Thyroid gland (tissue), 4 donors: ENCODE measurements at regions not wholly inside any gene's neighbourhood (a gene's known extent, or its start where the extent isn't known, plus 50 kb on each side); places are given as distances from the start of the nearest gene placed in this dataset.

Experiments
- DNase-seq, 2 donors: peaks; one replicate each; pipeline ENCODE4 v3.0.0-alpha.2; 2019
- H3K27ac ChIP-seq, 3 donors: fragments of 200-600 bp; sonication (generic); 1 replicate in 2 of 3; 2 replicates in 1 of 3; pipeline ENCODE4 v1.5.1; 2016 to 2019; ENCODE audit warnings: mild to moderate bottlenecking in 1 of 3, moderate library complexity in 1 of 3
- H3K27me3 ChIP-seq: fragments of 200-600 bp; sonication (generic); one replicate; pipeline ENCODE4 v1.5.1; 2019
- H3K36me3 ChIP-seq, 2 donors: fragments of 200-600 bp; sonication (generic); one replicate each; pipeline ENCODE4 v1.5.1; 2016 to 2019
- H3K4me1 ChIP-seq, 2 donors: fragments of 200-600 bp; sonication (generic); one replicate each; pipeline ENCODE4 v1.5.1; 2017 to 2019
- H3K4me3 ChIP-seq, 3 donors: fragments of 200-600 bp; sonication (generic); replicated peaks in 1 of 3; 1 replicate in 2 of 3; 2 replicates in 1 of 3; pipeline ENCODE4 v1.5.1; 2016; ENCODE audit warnings: mild to moderate bottlenecking in 1 of 3
- H3K9me3 ChIP-seq: fragments of 200-600 bp; sonication (generic); one replicate; pipeline ENCODE4 v1.5.1; 2017
- POLR2A ChIP-seq, 2 donors: fragments of 450-650 bp; IDR thresholded peaks; one replicate each; pipeline ENCODE4 v1.6.1; 2017; ENCODE audit warnings: antibody characterized with exemption in 2 of 2, mild to moderate bottlenecking in 2 of 2, moderate library complexity in 1 of 2
- WGBS, 2 donors: methylation state at CpG; one replicate each; pipeline ENCODE4 v1.1.5; 2017; 5-methylcytosine and 5-hydroxymethylcytosine counted together
- intact Hi-C: fragments of 100-400 bp; cut with DNase I; formaldehyde crosslinking; loops from one replicate; pipeline ENCODE4 v1.15.1; 2023
- TF ChIP-seq, protein P1 (sequence below), 6 experiments: fragments of 200-600 bp in 3 of 6; fragments of 450-650 bp in 3 of 6; sonication (generic) in 3 of 6; IDR thresholded peaks; one replicate each; pipeline ENCODE4 v1.5.1; 2016 to 2019; ENCODE audit warnings: antibody characterized with exemption in 6 of 6, mild to moderate bottlenecking in 2 of 6, inconsistent platforms in 1 of 6, moderate library complexity in 1 of 6

DNA sequence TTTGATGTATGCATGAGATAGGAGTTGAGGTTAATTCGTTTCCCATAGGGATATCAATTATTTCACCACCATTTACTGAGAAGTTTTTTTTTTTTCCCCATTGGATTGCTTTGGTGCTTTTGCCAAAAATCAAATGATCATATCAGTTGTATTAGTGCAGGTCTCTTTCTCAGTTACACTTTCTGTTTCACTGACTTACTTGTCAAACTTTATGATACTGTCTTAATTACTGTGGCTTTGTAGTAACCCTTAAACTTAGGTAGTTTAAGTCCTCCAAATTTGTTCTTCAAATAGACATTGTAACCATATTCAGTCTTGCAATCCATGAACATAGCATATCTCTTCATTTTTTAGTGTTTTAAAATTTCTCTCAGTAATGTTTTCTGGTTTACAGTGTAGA, 259.9 kb upstream of the SLCO3A1 start:
- 67 to 76% methylated on average over 1 of the region's 1 CpG for WGBS, 2 donors

DNA sequence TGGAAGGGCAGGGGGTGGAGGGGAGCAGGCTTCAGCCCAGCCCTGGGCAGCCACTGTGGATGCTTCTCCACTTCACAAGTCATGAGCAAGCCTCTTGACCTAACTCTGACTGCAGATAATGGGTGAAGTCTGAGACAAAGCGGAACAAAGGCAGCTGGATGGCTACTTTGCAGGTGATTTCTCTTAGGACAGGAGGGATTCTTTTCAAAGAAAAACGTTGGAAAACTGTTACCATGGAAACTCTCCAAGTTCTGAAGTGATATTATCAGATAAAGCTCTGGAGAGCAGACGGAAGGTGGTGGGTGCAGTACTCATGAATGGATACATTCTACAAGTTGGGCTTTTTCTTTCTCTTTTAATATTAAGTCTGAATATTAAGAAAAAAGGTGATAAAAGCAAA, 254.2 kb upstream of the SLCO3A1 start:
- Histone ChIP-seq H3K4me3 (no peak overlapping the region), H3K27ac (no peak overlapping the region), H3K27me3 (no peaks in the 10 kb centered on the region), H3K9me3 (no peaks in the 10 kb centered on the region), H3K36me3 (no peaks in the 10 kb centered on the region), H3K4me1 (no peaks in the 10 kb centered on the region)
- WGBS, 2 donors: 23 to 30% methylated on average over 3 of the region's 3 CpGs
- no peak for TF ChIP-seq POLR2A (IDR thresholded peaks at IDR 0.05)
- TF ChIP-seq, protein P1, sequence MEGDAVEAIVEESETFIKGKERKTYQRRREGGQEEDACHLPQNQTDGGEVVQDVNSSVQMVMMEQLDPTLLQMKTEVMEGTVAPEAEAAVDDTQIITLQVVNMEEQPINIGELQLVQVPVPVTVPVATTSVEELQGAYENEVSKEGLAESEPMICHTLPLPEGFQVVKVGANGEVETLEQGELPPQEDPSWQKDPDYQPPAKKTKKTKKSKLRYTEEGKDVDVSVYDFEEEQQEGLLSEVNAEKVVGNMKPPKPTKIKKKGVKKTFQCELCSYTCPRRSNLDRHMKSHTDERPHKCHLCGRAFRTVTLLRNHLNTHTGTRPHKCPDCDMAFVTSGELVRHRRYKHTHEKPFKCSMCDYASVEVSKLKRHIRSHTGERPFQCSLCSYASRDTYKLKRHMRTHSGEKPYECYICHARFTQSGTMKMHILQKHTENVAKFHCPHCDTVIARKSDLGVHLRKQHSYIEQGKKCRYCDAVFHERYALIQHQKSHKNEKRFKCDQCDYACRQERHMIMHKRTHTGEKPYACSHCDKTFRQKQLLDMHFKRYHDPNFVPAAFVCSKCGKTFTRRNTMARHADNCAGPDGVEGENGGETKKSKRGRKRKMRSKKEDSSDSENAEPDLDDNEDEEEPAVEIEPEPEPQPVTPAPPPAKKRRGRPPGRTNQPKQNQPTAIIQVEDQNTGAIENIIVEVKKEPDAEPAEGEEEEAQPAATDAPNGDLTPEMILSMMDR (IDR thresholded peaks at IDR 0.05): no peak
- intact Hi-C loops: no loop called here
- no peak for DNase-seq

More for the DNA sequence above, 259.9 kb upstream of the SLCO3A1 start:
- intact Hi-C loops: no loop called here
- no peak overlapping the region for H3K27ac ChIP-seq
- no peaks in the 10 kb centered on the region for H3K9me3 ChIP-seq
- H3K36me3 ChIP-seq: no peaks in the 10 kb centered on the region
- no peak for DNase-seq
- no peaks in the 10 kb centered on the region for H3K4me1 ChIP-seq
- no peak overlapping the region for H3K4me3 ChIP-seq
- no peaks in the 10 kb centered on the region for H3K27me3 ChIP-seq
- TF ChIP-seq POLR2A (IDR thresholded peaks at IDR 0.05): no peak
- TF ChIP-seq, protein P1 (IDR thresholded peaks at IDR 0.05): no peak

DNA sequence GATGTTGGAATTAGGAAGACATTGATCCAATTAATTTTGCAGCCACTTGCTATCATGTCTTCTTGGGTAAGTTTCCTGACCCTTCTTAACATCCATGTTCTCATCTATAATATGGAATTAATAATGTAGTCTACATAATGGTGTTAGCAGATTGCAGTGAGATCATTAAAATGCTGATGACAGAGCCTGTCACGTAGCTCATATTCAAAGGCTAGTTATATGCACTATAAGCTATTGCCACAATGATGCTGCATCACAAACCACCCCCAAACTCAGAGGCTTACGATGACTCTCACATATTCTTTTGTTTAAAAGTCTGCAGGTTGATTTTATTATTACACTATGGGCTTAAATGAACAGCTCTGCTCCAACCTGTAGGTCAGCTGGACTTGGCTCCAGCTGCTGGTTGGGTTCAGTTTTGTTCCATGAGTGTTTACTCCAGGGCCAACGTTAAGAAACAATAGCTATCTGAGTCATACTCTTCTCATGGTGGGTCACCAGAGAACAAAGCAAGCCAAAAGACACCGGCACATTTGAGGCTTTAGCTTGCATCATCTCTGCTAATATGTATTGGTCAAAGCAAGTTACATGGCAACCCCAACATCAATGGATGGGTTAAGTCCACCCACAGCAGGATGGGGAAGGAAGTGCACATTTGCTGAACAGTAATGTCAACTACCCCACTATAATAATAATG, 250.0 kb upstream of the SLCO3A1 start:
- Histone ChIP-seq H3K4me1 (no peaks in the 10 kb centered on the region), H3K36me3 (no peaks in the 10 kb centered on the region), H3K27me3 (no peaks in the 10 kb centered on the region), H3K4me3 (no peak overlapping the region), H3K9me3 (no peaks in the 10 kb centered on the region), H3K27ac (no peak overlapping the region)
- WGBS, 2 donors: 71% methylated on average over 4 of the region's 4 CpGs
- TF ChIP-seq, protein P1 (IDR thresholded peaks at IDR 0.05): no peak
- TF ChIP-seq POLR2A (IDR thresholded peaks at IDR 0.05): no peak
- intact Hi-C loops: no loop called here
- DNase-seq: no peak

DNA sequence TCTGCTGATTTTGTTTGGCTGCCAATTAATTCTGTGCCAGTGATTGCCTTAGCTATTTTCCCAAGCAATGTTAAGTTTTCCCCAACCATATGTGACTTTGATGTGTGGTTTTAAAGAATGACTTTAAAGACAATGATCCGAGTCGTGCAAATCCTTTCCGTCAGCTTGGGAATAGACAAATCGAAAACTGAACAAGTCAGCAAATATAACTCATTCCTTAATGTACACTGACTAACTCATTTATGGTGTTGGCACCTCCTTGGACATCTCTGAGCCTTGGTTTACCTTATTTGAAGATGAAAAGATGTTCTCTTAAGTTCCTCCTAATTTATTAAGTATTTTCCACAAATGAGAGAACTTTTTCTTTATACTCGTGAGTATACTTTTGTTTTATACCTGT, 249.4 kb upstream of the SLCO3A1 start:
- Histone ChIP-seq H3K9me3 (no peaks in the 10 kb centered on the region), H3K36me3 (no peaks in the 10 kb centered on the region), H3K27me3 (no peaks in the 10 kb centered on the region), H3K27ac (no peak overlapping the region), H3K4me3 (no peak overlapping the region), H3K4me1 (no peaks in the 10 kb centered on the region)
- no peak for TF ChIP-seq POLR2A (IDR thresholded peaks at IDR 0.05)
- TF ChIP-seq, protein P1 (IDR thresholded peaks at IDR 0.05): no peak
- DNase-seq: no peak
- 89 to 90% methylated on average over 5 of the region's 5 CpGs for WGBS, 2 donors
- intact Hi-C loops: no loop called here

DNA sequence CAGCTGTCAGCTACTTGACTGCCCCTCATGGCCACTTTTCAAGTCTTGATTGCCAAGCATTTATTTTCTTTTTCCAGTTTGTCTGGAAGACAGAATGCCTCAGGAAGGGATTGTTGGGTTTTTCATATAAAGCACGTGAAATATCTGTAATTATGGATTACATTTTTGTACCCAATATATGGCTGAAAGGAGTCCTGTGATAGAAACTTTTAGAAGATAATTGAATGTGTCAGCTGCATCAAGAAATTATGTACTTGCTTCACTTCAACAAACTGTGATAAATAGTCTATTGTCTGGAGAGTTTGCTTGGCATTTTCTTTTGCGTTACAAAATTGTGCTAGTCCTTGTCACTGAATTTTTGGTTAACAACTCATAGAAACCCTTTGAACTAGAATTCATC, 247.9 kb upstream of the SLCO3A1 start:
- no peaks in the 10 kb centered on the region for H3K4me1 ChIP-seq
- no peak for DNase-seq
- no peak overlapping the region for H3K27ac ChIP-seq
- no peaks in the 10 kb centered on the region for H3K27me3 ChIP-seq
- WGBS, 2 donors: 72 to 76% methylated on average over 2 of the region's 2 CpGs
- no peaks in the 10 kb centered on the region for H3K9me3 ChIP-seq
- no peaks in the 10 kb centered on the region for H3K36me3 ChIP-seq
- H3K4me3 ChIP-seq: no peak overlapping the region
- intact Hi-C loops: no loop called here
- TF ChIP-seq, protein P1 (IDR thresholded peaks at IDR 0.05): no peak
- no peak for TF ChIP-seq POLR2A (IDR thresholded peaks at IDR 0.05)
